K562 (cell line): ENCODE measurements at regions not wholly inside any gene's neighbourhood (a gene's known extent, or its start where the extent isn't known, plus 50 kb on each side); places are given as distances from the start of the nearest gene placed in this dataset.

Experiments
- ATAC-seq: fragments of 200-7000 bp; cut with Tn5 transposase; 3 replicates; pipeline ENCODE4 v1.9.1; 2020; ENCODE audit warnings: moderate library complexity
- BruUV-seq: library from RNA; stranded (reverse); fragments of 400-500 nt; replicated peaks from 2 replicates; lab custom pipeline; 2021; lab: Mats Ljungman, UMichigan
- CTCF ChIA-PET: fragments of 300-600 bp; formaldehyde crosslinking; extraction: SDS; loops from one replicate; lab custom pipeline; 2021; ENCODE audit warnings: low intra/inter-chr PET ratio; lab: Yijun Ruan, JAX
- POLR2A ChIA-PET: fragments of 300-600, 350-650 bp; sonication (Branson Sonifier 250); formaldehyde crosslinking; extraction: SDS; loops from one replicate; lab custom pipeline; 2021; ENCODE audit warnings: antibody characterized with exemption, inconsistent platforms; lab: Yijun Ruan, JAX
- DNase-seq, 4 experiments: peaks; one replicate each; pipeline versions ENCODE4 v3.0.0 to v3.0.0-alpha.2; 2011 to 2018; ENCODE audit warnings: low spot score in 3 of 4, mixed read lengths in 3 of 4; ENCODE audit errors: extremely low read depth in 1 of 4
- FAIRE-seq: peaks from 2 replicates; lab custom pipeline; 2011; peaks lifted over from hg19 to GRCh38; lab: Jason Lieb, UNC
- H2AFZ ChIP-seq: 2 replicates; pipeline ENCODE4 v1.6.0; 2011; ENCODE audit warnings: low read depth, low read length, control low read depth, inconsistent platforms
- H3K27ac ChIP-seq: fragments of 200-600 bp; 3 replicates; pipeline ENCODE4 v1.8.0; 2011; ENCODE audit warnings: low read depth, mild to moderate bottlenecking, control low read depth, inconsistent platforms, low read length, moderate library complexity, mixed read lengths; ENCODE audit errors: extremely low read depth
- H3K27me3 ChIP-seq, 2 experiments: fragments of 300-600 bp in 1 of 2; 2 replicates in 1 of 2; 3 replicates in 1 of 2; pipeline versions ENCODE4 v1.6.0 to v1.8.0; 2011; ENCODE audit warnings: inconsistent platforms in 2 of 2, low read length in 2 of 2, mild to moderate bottlenecking in 1 of 2, mixed read lengths in 1 of 2, moderate library complexity in 1 of 2; ENCODE audit not compliant: control insufficient read depth in 2 of 2, insufficient read depth in 2 of 2
- H3K36me3 ChIP-seq: fragments of 300-600 bp; 3 replicates; pipeline ENCODE4 v1.8.0; 2011; ENCODE audit warnings: mild to moderate bottlenecking, low read length, inconsistent platforms; ENCODE audit not compliant: control insufficient read depth, insufficient read depth
- H3K4me1 ChIP-seq, 2 experiments: fragments of 200-600 bp in 1 of 2; replicated peaks in 1 of 2; 2 replicates in 1 of 2; 3 replicates in 1 of 2; pipeline versions ENCODE4 v1.5.1 to v1.8.0; 2011; ENCODE audit warnings: inconsistent platforms in 2 of 2, low read length in 2 of 2, mild to moderate bottlenecking in 1 of 2, mixed read lengths in 1 of 2, moderate library complexity in 1 of 2; ENCODE audit not compliant: control insufficient read depth in 2 of 2, insufficient read depth in 2 of 2
- H3K4me2 ChIP-seq: 2 replicates; pipeline ENCODE4 v1.6.1; 2011; ENCODE audit warnings: low read length, control low read depth, inconsistent platforms, mixed read lengths; ENCODE audit not compliant: insufficient read depth
- H3K4me3 ChIP-seq: fragments of 200-600 bp; sonication (generic), shearing (Covaris generic); 2 replicates; pipeline ENCODE4 v1.5.1; 2016; ENCODE audit warnings: control low read depth, inconsistent platforms
- H3K79me2 ChIP-seq: fragments of 200-600 bp; 3 replicates; pipeline ENCODE4 v1.8.0; 2011; ENCODE audit warnings: low read length, inconsistent platforms; ENCODE audit not compliant: control insufficient read depth, insufficient read depth
- H3K9ac ChIP-seq, 2 experiments: 2 replicates each; pipeline versions ENCODE4 v1.6.0 to v1.6.1; 2011; ENCODE audit warnings: low read depth in 2 of 2, low read length in 2 of 2, control low read depth in 1 of 2, inconsistent platforms in 1 of 2, mild to moderate bottlenecking in 1 of 2, mixed read lengths in 1 of 2; ENCODE audit not compliant: insufficient read depth in 1 of 2
- H3K9me1 ChIP-seq: one replicate; pipeline ENCODE4 v1.6.0; 2011; ENCODE audit warnings: inconsistent platforms, mild to moderate bottlenecking, low read length, moderate library complexity; ENCODE audit not compliant: control insufficient read depth, insufficient read depth
- H3K9me3 ChIP-seq: replicated peaks from 2 replicates; pipeline ENCODE4 v1.5.1; 2011; ENCODE audit warnings: low read depth, low read length, inconsistent platforms; ENCODE audit not compliant: control insufficient read depth, insufficient read depth
- H4K20me1 ChIP-seq: replicated peaks from 2 replicates; pipeline ENCODE4 v1.6.1; 2011; ENCODE audit warnings: low read length, inconsistent platforms, mixed read lengths; ENCODE audit not compliant: control insufficient read depth, insufficient read depth
- CBFA2T3 ChIP-seq: fragments of 450-650 bp; IDR thresholded peaks from 2 replicates; pipeline ENCODE4 v1.6.1; 2017
- CHD2 ChIP-seq: IDR thresholded peaks from 2 replicates; pipeline ENCODE4 v1.6.1; 2011; ENCODE audit warnings: low read depth, low read length
- FOXP1 ChIP-seq: sonication (generic); formaldehyde crosslinking; IDR thresholded peaks from 2 replicates; pipeline ENCODE4 v1.8.0; 2022; ENCODE audit warnings: mild to moderate bottlenecking, missing genetic modification reagents
- HIVEP1 ChIP-seq: fragments of 250-450 bp; sonication (Bioruptor Pico); IDR thresholded peaks from 2 replicates; pipeline ENCODE4 v1.4.0; 2020; ENCODE audit warnings: mild to moderate bottlenecking
- MCM2 ChIP-seq: fragments of 450-650 bp; IDR thresholded peaks from 2 replicates; pipeline ENCODE4 v1.6.1; 2017; ENCODE audit warnings: low read depth, mild to moderate bottlenecking
- NCOR1 ChIP-seq: fragments of 450-650 bp; IDR thresholded peaks from 2 replicates; pipeline ENCODE4 v1.6.1; 2016; ENCODE audit warnings: mild to moderate bottlenecking, moderate library complexity
- NFYB ChIP-seq: IDR thresholded peaks from 2 replicates; pipeline ENCODE4 v1.6.1; 2011; ENCODE audit warnings: mild to moderate bottlenecking, moderate library complexity; ENCODE audit not compliant: insufficient read length; ENCODE audit errors: extremely low read depth
- NR2C2 ChIP-seq, 2 experiments: fragments of 200-800 bp in 1 of 2; sonication (Bioruptor generic) in 1 of 2; sonication (generic) in 1 of 2; formaldehyde crosslinking in 1 of 2; IDR thresholded peaks; 2 replicates each; pipeline versions ENCODE4 v1.6.1 to v1.8.0; 2016 to 2022; ENCODE audit warnings: mild to moderate bottlenecking in 1 of 2, missing compliant biosample characterization in 1 of 2, missing genetic modification characterization in 1 of 2, missing genetic modification reagents in 1 of 2
- NR3C1 ChIP-seq: sonication (generic); formaldehyde crosslinking; IDR thresholded peaks from 2 replicates; pipeline ENCODE4 v1.8.1; 2022; ENCODE audit warnings: missing genetic modification reagents
- OTX1 ChIP-seq: fragments of 450-650 bp; formaldehyde crosslinking; IDR thresholded peaks from 2 replicates; pipeline ENCODE4 v1.4.0; 2022; ENCODE audit warnings: mild to moderate bottlenecking
- SIRT6 ChIP-seq: IDR thresholded peaks from one replicate; pipeline ENCODE4 v1.6.1; 2012; ENCODE audit warnings: low read depth, mild to moderate bottlenecking, control low read depth, inconsistent platforms, low read length, moderate library complexity
- SMARCA5 ChIP-seq: fragments of 450-650 bp; IDR thresholded peaks from 2 replicates; pipeline ENCODE4 v1.6.1; 2016
- U2AF1 ChIP-seq: fragments of 200-400 bp; formaldehyde crosslinking; optimal IDR thresholded peaks from 2 replicates; pipeline ENCODE3; 2017; ENCODE audit warnings: mild to moderate bottlenecking, low read depth, low read length, moderate library complexity
- U2AF2 ChIP-seq: fragments of 200-400 bp; formaldehyde crosslinking; optimal IDR thresholded peaks from 2 replicates; pipeline ENCODE3; 2017; ENCODE audit warnings: low read depth, mild to moderate bottlenecking, low read length
- ZFP36 ChIP-seq: fragments of 150-350 bp; IDR thresholded peaks from 2 replicates; pipeline ENCODE4 v1.6.1; 2018; ENCODE audit warnings: low read length, low read depth; ENCODE audit not compliant: partially characterized antibody
- ZNF79 ChIP-seq: fragments of 250-450 bp; sonication (Bioruptor Pico); IDR thresholded peaks from 2 replicates; pipeline ENCODE4 v1.4.0; 2020; ENCODE audit warnings: low read depth, mild to moderate bottlenecking, moderate library complexity
- in situ Hi-C: fragments of 300-500 bp; cut with MboI; formaldehyde crosslinking; loops from 4 replicates; pipeline ENCODE4 v1.15.0; 2018; ENCODE audit warnings: inconsistent platforms, mixed read lengths
- intact Hi-C: fragments of 100-400 bp; cut with micrococcal nuclease; formaldehyde crosslinking; loops from 2 replicates; pipeline ENCODE4 v1.14.2; 2022
- TF ChIP-seq, protein P1 (sequence below): sonication (generic); formaldehyde crosslinking; IDR thresholded peaks from 2 replicates; pipeline ENCODE4 v1.8.0; 2022; ENCODE audit warnings: missing genetic modification reagents, mild to moderate bottlenecking, borderline replicate concordance
- TF ChIP-seq, protein P2 (sequence below): sonication (generic); formaldehyde crosslinking; IDR thresholded peaks from 2 replicates; pipeline ENCODE4 v1.8.1; 2023; ENCODE audit warnings: mild to moderate bottlenecking, missing genetic modification reagents
- TF ChIP-seq, protein P3 (sequence below): fragments of 450-650 bp; IDR thresholded peaks from 2 replicates; pipeline ENCODE4 v1.6.1; 2016; ENCODE audit warnings: antibody characterized with exemption

DNA sequence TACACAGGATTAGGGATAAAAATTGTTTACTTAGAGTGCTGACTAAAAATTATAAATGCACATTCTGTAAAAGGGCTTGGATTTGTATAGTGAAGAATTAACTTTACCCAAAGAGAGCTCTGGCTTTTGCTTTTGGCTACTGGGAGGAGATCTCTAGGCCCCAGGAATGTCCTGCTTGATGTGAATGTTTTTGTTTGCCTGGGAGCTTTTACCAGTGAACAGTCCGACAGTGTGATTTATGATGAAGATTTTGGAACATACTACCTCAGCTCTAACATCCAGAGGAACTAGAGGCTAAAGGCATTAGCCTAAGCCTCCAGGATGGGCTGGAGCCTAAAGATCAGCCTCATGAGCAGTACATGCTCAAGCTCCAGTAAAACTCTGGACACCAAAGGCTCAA lies 103.7 kb upstream of the RFX3 start (continued):
- TF ChIP-seq ZNF79 (CRISPR knock-in tag): no peak
- no peak for TF ChIP-seq MCM2
- TF ChIP-seq NFYB: no peak
- TF ChIP-seq FOXP1 (CRISPR knock-in tag): no peak
- TF ChIP-seq, protein P1, sequence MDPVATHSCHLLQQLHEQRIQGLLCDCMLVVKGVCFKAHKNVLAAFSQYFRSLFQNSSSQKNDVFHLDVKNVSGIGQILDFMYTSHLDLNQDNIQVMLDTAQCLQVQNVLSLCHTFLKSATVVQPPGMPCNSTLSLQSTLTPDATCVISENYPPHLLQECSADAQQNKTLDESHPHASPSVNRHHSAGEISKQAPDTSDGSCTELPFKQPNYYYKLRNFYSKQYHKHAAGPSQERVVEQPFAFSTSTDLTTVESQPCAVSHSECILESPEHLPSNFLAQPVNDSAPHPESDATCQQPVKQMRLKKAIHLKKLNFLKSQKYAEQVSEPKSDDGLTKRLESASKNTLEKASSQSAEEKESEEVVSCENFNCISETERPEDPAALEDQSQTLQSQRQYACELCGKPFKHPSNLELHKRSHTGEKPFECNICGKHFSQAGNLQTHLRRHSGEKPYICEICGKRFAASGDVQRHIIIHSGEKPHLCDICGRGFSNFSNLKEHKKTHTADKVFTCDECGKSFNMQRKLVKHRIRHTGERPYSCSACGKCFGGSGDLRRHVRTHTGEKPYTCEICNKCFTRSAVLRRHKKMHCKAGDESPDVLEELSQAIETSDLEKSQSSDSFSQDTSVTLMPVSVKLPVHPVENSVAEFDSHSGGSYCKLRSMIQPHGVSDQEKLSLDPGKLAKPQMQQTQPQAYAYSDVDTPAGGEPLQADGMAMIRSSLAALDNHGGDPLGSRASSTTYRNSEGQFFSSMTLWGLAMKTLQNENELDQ: no peak
- no peak for TF ChIP-seq CBFA2T3
- no peak for TF ChIP-seq OTX1 (CRISPR knock-in tag)
- TF ChIP-seq U2AF1: no peak
- no peak for TF ChIP-seq SIRT6
- TF ChIP-seq CHD2: no peak

DNA sequence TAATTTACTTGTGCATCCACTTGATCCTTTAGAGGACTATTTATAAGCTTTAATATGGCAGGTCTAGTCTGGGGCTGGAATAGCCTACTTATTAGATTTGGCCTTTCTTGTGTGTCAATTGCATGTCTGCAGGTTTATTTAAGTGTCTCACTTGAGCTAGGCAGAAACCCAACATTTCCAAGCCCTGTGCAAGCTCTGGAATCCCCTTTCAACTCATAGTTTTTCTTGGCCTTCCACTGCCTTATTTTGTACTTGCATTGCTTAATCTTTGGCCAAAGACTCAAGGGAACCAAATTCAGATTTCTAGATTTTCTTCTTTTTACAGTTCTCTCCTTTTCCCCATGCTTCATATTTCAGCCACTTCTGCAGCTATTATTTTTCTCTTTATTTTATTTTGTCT lies 102.4 kb upstream of the RFX3 start:
- in situ Hi-C loops: no loop called here
- Histone ChIP-seq H3K9ac (no peak overlapping the region), H3K9me3 (no peaks in the 10 kb centered on the region), H3K36me3 (no peaks in the 10 kb centered on the region), H3K4me1 (no peaks in the 10 kb centered on the region), H3K9me1 (no peaks in the 10 kb centered on the region), H3K4me3 (no peak overlapping the region), H2AFZ (no peak overlapping the region), H3K4me2 (no peak overlapping the region), H3K27ac (no peak overlapping the region), H3K27me3 (no peaks in the 10 kb centered on the region), H4K20me1 (no peaks in the 10 kb centered on the region), H3K79me2 (no peaks in the 10 kb centered on the region)
- no peak for ATAC-seq
- ChIA-PET CTCF (no interaction called here), POLR2A (no interaction called here)
- no peak for TF ChIP-seq NR2C2 (CRISPR knock-in tag; IDR thresholded peaks at IDR 0.05)
- no peak for TF ChIP-seq NR2C2 (tag; IDR thresholded peaks at IDR 0.05)
- TF ChIP-seq HIVEP1 (CRISPR knock-in tag): no peak
- TF ChIP-seq, protein P2, sequence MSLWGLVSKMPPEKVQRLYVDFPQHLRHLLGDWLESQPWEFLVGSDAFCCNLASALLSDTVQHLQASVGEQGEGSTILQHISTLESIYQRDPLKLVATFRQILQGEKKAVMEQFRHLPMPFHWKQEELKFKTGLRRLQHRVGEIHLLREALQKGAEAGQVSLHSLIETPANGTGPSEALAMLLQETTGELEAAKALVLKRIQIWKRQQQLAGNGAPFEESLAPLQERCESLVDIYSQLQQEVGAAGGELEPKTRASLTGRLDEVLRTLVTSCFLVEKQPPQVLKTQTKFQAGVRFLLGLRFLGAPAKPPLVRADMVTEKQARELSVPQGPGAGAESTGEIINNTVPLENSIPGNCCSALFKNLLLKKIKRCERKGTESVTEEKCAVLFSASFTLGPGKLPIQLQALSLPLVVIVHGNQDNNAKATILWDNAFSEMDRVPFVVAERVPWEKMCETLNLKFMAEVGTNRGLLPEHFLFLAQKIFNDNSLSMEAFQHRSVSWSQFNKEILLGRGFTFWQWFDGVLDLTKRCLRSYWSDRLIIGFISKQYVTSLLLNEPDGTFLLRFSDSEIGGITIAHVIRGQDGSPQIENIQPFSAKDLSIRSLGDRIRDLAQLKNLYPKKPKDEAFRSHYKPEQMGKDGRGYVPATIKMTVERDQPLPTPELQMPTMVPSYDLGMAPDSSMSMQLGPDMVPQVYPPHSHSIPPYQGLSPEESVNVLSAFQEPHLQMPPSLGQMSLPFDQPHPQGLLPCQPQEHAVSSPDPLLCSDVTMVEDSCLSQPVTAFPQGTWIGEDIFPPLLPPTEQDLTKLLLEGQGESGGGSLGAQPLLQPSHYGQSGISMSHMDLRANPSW (CRISPR knock-in tag): no peak
- no peak for TF ChIP-seq SMARCA5
- TF ChIP-seq, protein P3, sequence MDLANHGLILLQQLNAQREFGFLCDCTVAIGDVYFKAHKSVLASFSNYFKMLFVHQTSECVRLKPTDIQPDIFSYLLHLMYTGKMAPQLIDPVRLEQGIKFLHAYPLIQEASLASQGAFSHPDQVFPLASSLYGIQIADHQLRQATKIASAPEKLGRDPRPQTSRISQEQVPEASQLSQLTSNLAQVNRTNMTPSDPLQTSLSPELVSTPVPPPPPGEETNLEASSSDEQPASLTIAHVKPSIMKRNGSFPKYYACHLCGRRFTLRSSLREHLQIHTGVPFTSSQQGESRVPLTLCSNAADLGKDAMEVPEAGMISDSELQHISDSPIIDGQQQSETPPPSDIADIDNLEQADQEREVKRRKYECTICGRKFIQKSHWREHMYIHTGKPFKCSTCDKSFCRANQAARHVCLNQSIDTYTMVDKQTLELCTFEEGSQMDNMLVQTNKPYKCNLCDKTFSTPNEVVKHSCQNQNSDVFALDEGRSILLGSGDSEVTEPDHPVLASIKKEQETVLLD: no peak
- TF ChIP-seq ZFP36: no peak
- no peak for TF ChIP-seq NCOR1
- TF ChIP-seq NR3C1: no peak
- no peak for TF ChIP-seq U2AF2
- intact Hi-C loops: no loop called here
- no peak for DNase-seq
- BruUV-seq: no TSS peak
- FAIRE-seq: no peak
